Tibial nerve (tissue), 4 donors: ENCODE measurements at regions not wholly inside any gene's neighbourhood (a gene's known extent, or its start where the extent isn't known, plus 50 kb on each side); places are given as distances from the start of the nearest gene placed in this dataset.

ENCODE experiments used
- CTCF ChIP-seq, 5 experiments: fragments of 200-600 bp in 3 of 5; fragments of 450-650 bp in 2 of 5; sonication (generic) in 3 of 5; IDR thresholded peaks; one replicate each; pipeline ENCODE4 v1.5.1; 2016 to 2019; ENCODE audit warnings: antibody characterized with exemption in 5 of 5, mild to moderate bottlenecking in 3 of 5, moderate library complexity in 2 of 5
- EP300 ChIP-seq, 2 donors: sonication (generic); formaldehyde crosslinking; IDR thresholded peaks; one replicate each; pipeline ENCODE4 v1.6.1; 2017; ENCODE audit warnings: antibody characterized with exemption in 2 of 2, mild to moderate bottlenecking in 1 of 2
- POLR2A ChIP-seq, 2 donors: fragments of 450-650 bp; IDR thresholded peaks; one replicate each; pipeline ENCODE4 v1.6.1; 2017; ENCODE audit warnings: antibody characterized with exemption in 2 of 2, mild to moderate bottlenecking in 2 of 2, moderate library complexity in 2 of 2

GRCh38 chr11:97072420-97072819 is 682.6 kb downstream of the JRKL start:
- TF ChIP-seq CTCF (IDR thresholded peaks at IDR 0.05) (no peak), POLR2A (IDR thresholded peaks at IDR 0.05) (no peak), EP300 (IDR thresholded peaks at IDR 0.05) (no peak)
